ENCODE measurements at regions not wholly inside any gene's neighbourhood (a gene's known extent, or its start where the extent isn't known, plus 50 kb on each side); places are given as distances from the start of the nearest gene placed in this dataset.

GRCh38 chr3:5061218-5061569 is 60.9 kb upstream of the ARL8B start:
- intact Hi-C loops (cut with DNase I): no loop called here
- DNase-seq: no peak
- Histone ChIP-seq H3K4me3 (ENCODE audit: low read length in 3 of 3) (no peak overlapping the region), H3K9ac (ENCODE audit: low read length in 3 of 3) (no peak overlapping the region), H3K9me3 (ENCODE audit: control insufficient read depth in 2 of 3, insufficient read depth in 1 of 3, low read length in 3 of 3) (no peaks in the 10 kb centered on the region), H3K27ac (ENCODE audit: low read depth in 2 of 2, low read length in 2 of 2) (no peak overlapping the region), H3K36me3 (ENCODE audit: control insufficient read depth in 2 of 3, insufficient read depth in 3 of 3, low read length in 3 of 3) (no peaks in the 10 kb centered on the region), H3K4me1 (ENCODE audit: control insufficient read depth in 2 of 3, insufficient read depth in 2 of 3, low read depth in 1 of 3, low read length in 3 of 3) (no peaks in the 10 kb centered on the region), H3K27me3 (ENCODE audit: control insufficient read depth, insufficient read depth, low read length) (no peaks in the 10 kb centered on the region)
- FAIRE-seq: no peak
- TF ChIP-seq CTCF (IDR thresholded peaks at IDR 0.05; ENCODE audit: borderline replicate concordance, extremely low read depth, insufficient read depth): no peak

- no peak for DNase-seq
- no peak for TF ChIP-seq CTCF (IDR thresholded peaks at IDR 0.05; ENCODE audit: borderline replicate concordance, extremely low read depth, insufficient read depth)
- H3K9me3 ChIP-seq (ENCODE audit: control insufficient read depth in 2 of 3, insufficient read depth in 1 of 3, low read length in 3 of 3): no peaks in the 10 kb centered on the region
- H3K36me3 ChIP-seq (ENCODE audit: control insufficient read depth in 2 of 3, insufficient read depth in 3 of 3, low read length in 3 of 3): no peaks in the 10 kb centered on the region
- no peak for FAIRE-seq
- no peak overlapping the region for H3K9ac ChIP-seq (ENCODE audit: low read length in 3 of 3)
- H3K4me3 ChIP-seq (ENCODE audit: low read length in 3 of 3): no peak overlapping the region
- no peaks in the 10 kb centered on the region for H3K4me1 ChIP-seq (ENCODE audit: control insufficient read depth in 2 of 3, insufficient read depth in 2 of 3, low read depth in 1 of 3, low read length in 3 of 3)
- H3K27me3 ChIP-seq (ENCODE audit: control insufficient read depth, insufficient read depth, low read length): no peaks in the 10 kb centered on the region
- intact Hi-C loops (cut with DNase I): no loop called here
- no peak overlapping the region for H3K27ac ChIP-seq (ENCODE audit: low read depth in 2 of 2, low read length in 2 of 2)
Measured at GRCh38 chr3:5063724-5064123, 58.4 kb upstream of the ARL8B start.

- intact Hi-C loops (cut with DNase I): no loop called here
- H3K4me3 ChIP-seq (ENCODE audit: low read length in 3 of 3): no peak overlapping the region
- no peaks in the 10 kb centered on the region for H3K36me3 ChIP-seq (ENCODE audit: control insufficient read depth in 2 of 3, insufficient read depth in 3 of 3, low read length in 3 of 3)
- no peak overlapping the region for H3K9ac ChIP-seq (ENCODE audit: low read length in 3 of 3)
- H3K9me3 ChIP-seq (ENCODE audit: control insufficient read depth in 2 of 3, insufficient read depth in 1 of 3, low read length in 3 of 3): no peaks in the 10 kb centered on the region
- no peak overlapping the region for H3K27ac ChIP-seq (ENCODE audit: low read depth in 2 of 2, low read length in 2 of 2)
- peak in 2 of 5 donors; percentile 37 to 56 for DNase-seq
- H3K4me1 ChIP-seq (ENCODE audit: control insufficient read depth in 2 of 3, insufficient read depth in 2 of 3, low read depth in 1 of 3, low read length in 3 of 3): no peaks in the 10 kb centered on the region
- no peak for TF ChIP-seq CTCF (IDR thresholded peaks at IDR 0.05; ENCODE audit: borderline replicate concordance, extremely low read depth, insufficient read depth)
- no peaks in the 10 kb centered on the region for H3K27me3 ChIP-seq (ENCODE audit: control insufficient read depth, insufficient read depth, low read length)
- no peak for FAIRE-seq
Measured at GRCh38 chr3:5068531-5069050, 53.5 kb upstream of the ARL8B start.

GRCh38 chr3:5069627-5070026 is 52.5 kb upstream of the ARL8B start:
- no peaks in the 10 kb centered on the region for H3K27me3 ChIP-seq (ENCODE audit: control insufficient read depth, insufficient read depth, low read length)
- H3K36me3 ChIP-seq (ENCODE audit: control insufficient read depth in 2 of 3, insufficient read depth in 3 of 3, low read length in 3 of 3): no peaks in the 10 kb centered on the region
- no peak for DNase-seq
- H3K9me3 ChIP-seq (ENCODE audit: control insufficient read depth in 2 of 3, insufficient read depth in 1 of 3, low read length in 3 of 3): no peaks in the 10 kb centered on the region
- intact Hi-C loops (cut with DNase I): no loop called here
- TF ChIP-seq CTCF (IDR thresholded peaks at IDR 0.05; ENCODE audit: borderline replicate concordance, extremely low read depth, insufficient read depth): no peak
- FAIRE-seq: no peak
- no peak overlapping the region for H3K4me3 ChIP-seq (ENCODE audit: low read length in 3 of 3)
- no peak overlapping the region for H3K9ac ChIP-seq (ENCODE audit: low read length in 3 of 3)
- no peak overlapping the region for H3K27ac ChIP-seq (ENCODE audit: low read depth in 2 of 2, low read length in 2 of 2)
- H3K4me1 ChIP-seq (ENCODE audit: control insufficient read depth in 2 of 3, insufficient read depth in 2 of 3, low read depth in 1 of 3, low read length in 3 of 3): no peaks in the 10 kb centered on the region

Data from kidney (tissue), 13 donors.